ENCODE measurements at regions not wholly inside any gene's neighbourhood (a gene's known extent, or its start where the extent isn't known, plus 50 kb on each side); places are given as distances from the start of the nearest gene placed in this dataset.
"Not testable (repeated sequence)": the region's sequence is repeated elsewhere in the genome, so short reads cannot be mapped to it uniquely, and the experiment has no call there.

DNA sequence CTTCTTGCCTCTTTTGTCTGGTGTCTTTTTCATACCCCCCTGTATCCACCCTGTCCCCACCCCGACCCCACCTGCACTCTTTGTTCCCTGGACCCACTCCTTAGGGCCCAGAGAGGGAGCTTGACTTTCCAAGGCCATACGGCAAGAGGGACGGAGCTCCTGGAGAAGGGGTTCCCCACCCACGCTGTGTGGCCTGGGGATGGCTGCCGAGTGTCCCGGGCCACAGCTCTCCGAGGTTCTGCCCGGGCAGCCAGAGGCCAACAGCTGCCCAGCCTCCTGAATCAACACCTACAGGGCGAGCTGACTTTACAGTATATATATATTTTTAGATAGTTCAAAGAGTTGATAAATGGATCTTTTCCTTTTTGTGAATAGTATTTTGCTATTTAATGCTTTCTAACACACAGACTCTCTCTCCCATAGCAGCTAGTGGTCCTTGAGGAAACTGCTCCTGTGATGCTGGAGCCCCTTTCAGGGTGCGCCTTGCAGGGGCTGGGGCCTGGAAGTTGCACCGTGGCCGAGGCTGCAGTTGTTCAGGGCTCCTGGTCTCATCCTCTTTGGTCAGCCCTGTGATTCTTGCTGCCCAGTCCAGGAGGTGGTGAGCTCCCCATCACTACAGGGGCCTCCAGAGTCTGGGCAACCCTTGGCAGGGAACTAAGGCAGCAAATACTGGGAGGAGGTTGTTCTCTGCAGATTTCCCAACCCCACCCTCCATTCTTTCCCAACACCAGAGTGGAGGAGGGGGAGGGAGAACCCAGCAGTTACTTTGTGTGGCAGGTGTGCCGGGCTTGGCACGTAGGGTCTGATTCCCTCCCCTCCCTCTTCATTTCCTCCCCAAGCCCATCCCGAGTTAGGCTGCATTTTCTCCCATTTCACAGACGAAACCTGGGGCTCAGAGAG, 321.6 kb downstream of the PTPRU start:
- Histone ChIP-seq H3K36me3 (ENCODE audit: control insufficient read depth, insufficient read depth, low read length) (no peaks in the 10 kb centered on the region), H3K27me3 (ENCODE audit: control insufficient read depth, insufficient read depth, low read length) (no peaks in the 10 kb centered on the region), H3K4me3 (ENCODE audit: low read length) (no peak overlapping the region), H3K27ac (ENCODE audit: low read depth, low read length) (no peak overlapping the region), H3K9ac (ENCODE audit: low read length) (no peak overlapping the region), H3K4me1 (ENCODE audit: control insufficient read depth, insufficient read depth, low read length) (no peaks in the 10 kb centered on the region)

DNA sequence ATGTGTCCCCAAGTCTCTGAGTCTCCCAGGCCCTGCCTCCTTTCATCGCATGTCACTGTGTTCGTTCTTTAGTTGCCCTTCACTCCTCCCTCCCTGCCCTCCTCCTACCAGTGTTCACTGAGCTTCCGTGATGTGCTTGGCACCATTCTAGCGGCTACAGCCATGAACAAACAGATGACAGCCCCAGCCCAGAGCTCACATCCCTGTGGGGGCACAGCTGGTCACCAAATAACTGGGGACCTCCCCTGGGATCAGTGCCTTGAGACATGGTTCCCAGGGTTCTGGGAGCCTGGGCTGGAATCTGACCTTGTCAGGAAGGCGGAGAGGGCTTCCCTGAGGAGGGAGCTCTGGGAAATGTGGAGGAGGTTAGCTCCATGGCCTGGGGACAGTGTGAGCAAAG, 320.7 kb downstream of the PTPRU start:
- Histone ChIP-seq H3K4me1 (ENCODE audit: control insufficient read depth, insufficient read depth, low read length) (no peaks in the 10 kb centered on the region), H3K27me3 (ENCODE audit: control insufficient read depth, insufficient read depth, low read length) (no peaks in the 10 kb centered on the region), H3K36me3 (ENCODE audit: control insufficient read depth, insufficient read depth, low read length) (no peaks in the 10 kb centered on the region), H3K4me3 (ENCODE audit: low read length) (no peak overlapping the region), H3K9ac (ENCODE audit: low read length) (no peak overlapping the region), H3K27ac (ENCODE audit: low read depth, low read length) (no peak overlapping the region)

DNA sequence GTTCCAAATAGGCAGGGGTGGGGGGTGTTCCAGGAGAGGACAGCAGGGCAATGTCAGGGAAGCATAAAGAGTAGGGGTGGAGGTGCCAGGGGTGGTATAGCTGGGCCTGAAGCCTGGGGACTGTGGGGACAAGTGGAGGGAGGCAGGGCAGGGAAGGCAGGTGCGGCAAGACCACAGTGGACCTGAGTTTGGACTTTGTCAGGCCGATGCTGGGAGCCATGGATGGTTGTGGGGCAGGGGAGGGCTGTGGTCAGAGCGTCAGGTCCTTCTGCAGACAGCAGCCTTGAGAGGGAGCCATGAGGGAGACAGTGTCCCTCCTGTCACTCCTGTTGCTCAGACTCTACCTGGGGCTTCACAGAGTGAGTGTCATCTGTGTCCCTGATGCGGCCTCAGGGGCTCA, 320.3 kb downstream of the PTPRU start:
- Histone ChIP-seq H3K36me3 (ENCODE audit: control insufficient read depth, insufficient read depth, low read length) (no peaks in the 10 kb centered on the region), H3K9ac (ENCODE audit: low read length) (no peak overlapping the region), H3K27me3 (ENCODE audit: control insufficient read depth, insufficient read depth, low read length) (no peaks in the 10 kb centered on the region), H3K4me1 (ENCODE audit: control insufficient read depth, insufficient read depth, low read length) (no peaks in the 10 kb centered on the region), H3K27ac (ENCODE audit: low read depth, low read length) (no peak overlapping the region), H3K4me3 (ENCODE audit: low read length) (no peak overlapping the region)

DNA sequence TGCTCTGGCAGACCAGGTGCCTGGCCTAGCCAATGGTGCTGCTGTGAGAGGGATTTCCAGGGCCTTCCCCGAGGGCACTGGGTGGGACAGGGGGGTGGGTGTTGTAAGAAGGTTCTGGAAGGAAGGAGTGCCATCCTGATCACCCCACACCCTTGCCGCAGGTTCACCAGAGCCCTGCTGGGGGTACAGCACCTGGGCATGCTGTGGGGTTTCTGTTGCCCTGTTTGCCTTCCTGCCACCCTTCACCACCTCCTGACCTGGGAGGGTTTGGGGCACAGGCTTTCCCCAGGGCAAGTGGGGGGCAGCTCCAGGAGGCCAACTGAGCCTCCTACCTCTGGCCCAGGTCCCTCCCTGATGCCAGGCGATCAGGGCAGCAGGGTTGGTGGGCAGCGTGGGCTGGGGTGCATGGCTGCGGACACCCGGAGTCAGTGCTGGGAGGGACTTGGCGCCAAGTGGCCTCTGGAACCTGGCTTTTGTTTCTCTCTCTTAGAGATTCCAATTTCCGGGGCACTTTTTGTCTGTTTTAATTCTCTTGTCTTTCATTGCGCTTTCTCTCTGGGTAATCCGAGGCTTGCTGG, 318.8 kb downstream of the PTPRU start:
- H3K27ac ChIP-seq (ENCODE audit: low read depth, low read length): no peak overlapping the region
- no peaks in the 10 kb centered on the region for H3K27me3 ChIP-seq (ENCODE audit: control insufficient read depth, insufficient read depth, low read length)
- H3K4me1 ChIP-seq (ENCODE audit: control insufficient read depth, insufficient read depth, low read length): no peaks in the 10 kb centered on the region
- H3K9ac ChIP-seq (ENCODE audit: low read length): no peak overlapping the region
- H3K36me3 ChIP-seq (ENCODE audit: control insufficient read depth, insufficient read depth, low read length): no peaks in the 10 kb centered on the region
- H3K4me3 ChIP-seq (ENCODE audit: low read length): no peak overlapping the region

DNA sequence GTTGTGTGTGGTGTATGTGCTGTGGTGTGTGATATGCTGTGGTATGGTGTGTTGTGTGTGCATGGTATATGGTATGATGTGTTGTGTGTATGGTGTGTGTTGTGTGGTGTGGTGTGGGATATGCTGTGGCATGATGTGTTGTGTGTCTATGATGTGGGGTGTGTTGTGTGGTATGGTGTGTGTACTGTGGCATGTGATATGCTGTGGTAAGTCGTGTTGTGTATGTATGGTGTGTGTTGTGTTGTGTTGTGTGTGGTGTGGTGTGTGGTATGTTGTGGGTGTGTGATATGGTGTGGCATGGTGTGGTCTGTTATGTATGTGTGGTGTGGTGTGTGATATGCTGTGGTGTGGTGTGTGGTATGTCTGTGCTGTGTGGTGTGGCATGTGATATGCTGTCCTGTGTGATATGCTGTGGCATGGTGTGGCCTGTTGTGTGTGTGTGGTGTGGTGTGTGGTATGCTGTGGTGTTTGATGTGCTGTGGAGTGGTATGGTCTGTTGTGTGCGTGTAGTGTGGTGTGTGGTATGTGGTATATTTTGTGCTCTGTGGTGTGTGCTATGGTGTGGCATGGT, 318.0 kb downstream of the PTPRU start:
- no peaks in the 10 kb centered on the region for H3K36me3 ChIP-seq (ENCODE audit: control insufficient read depth, insufficient read depth, low read length)
- H3K9ac ChIP-seq (ENCODE audit: low read length): no peak overlapping the region
- no peak overlapping the region for H3K4me3 ChIP-seq (ENCODE audit: low read length)
- H3K27ac ChIP-seq (ENCODE audit: low read depth, low read length): no peak overlapping the region
- no peaks in the 10 kb centered on the region for H3K27me3 ChIP-seq (ENCODE audit: control insufficient read depth, insufficient read depth, low read length)
- H3K4me1 ChIP-seq (ENCODE audit: control insufficient read depth, insufficient read depth, low read length): no peaks in the 10 kb centered on the region

DNA sequence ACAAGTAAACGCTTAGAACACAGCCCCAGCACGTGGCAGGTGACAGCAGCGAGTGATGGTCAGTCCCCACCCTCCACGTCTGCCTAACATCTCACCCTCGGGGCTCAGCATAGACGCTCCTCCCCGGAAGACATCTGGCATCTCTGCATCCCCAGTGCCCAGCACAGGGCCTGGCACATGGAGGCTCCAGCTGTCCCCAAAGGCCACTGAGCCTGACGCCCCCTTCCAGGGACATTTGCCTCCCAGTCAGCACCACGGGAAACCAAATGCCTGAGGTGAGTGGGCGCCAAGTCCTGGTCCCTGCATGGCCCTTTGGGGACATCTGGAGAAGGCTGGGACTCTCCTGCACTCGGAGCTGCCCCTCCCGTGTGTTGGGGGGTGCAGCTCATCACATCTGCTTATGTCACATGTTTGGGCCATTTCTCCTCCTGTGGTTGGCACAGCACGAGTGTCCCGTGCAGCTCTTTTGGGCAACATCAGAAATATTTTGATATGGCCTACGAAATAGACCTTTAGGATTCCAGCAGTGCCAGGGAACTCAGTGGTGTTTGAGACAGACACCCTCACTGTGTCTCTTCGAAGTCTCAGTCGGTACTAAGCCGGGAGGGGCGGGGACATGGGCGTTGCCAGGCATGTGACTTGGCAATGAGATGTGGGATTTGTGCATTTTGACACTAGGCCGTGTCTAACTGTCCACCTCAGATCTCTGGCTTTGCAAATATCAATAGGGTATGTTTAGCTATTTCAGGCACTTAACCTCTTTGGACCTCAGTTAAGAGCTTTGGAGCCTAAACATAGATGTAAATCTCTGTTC, 315.0 kb downstream of the PTPRU start:
- Histone ChIP-seq H3K4me1 (ENCODE audit: control insufficient read depth, insufficient read depth, low read length) (no peaks in the 10 kb centered on the region), H3K9ac (ENCODE audit: low read length) (no peak overlapping the region), H3K27ac (ENCODE audit: low read depth, low read length) (no peak overlapping the region), H3K36me3 (ENCODE audit: control insufficient read depth, insufficient read depth, low read length) (no peaks in the 10 kb centered on the region), H3K27me3 (ENCODE audit: control insufficient read depth, insufficient read depth, low read length) (no peaks in the 10 kb centered on the region), H3K4me3 (ENCODE audit: low read length) (no peak overlapping the region)

DNA sequence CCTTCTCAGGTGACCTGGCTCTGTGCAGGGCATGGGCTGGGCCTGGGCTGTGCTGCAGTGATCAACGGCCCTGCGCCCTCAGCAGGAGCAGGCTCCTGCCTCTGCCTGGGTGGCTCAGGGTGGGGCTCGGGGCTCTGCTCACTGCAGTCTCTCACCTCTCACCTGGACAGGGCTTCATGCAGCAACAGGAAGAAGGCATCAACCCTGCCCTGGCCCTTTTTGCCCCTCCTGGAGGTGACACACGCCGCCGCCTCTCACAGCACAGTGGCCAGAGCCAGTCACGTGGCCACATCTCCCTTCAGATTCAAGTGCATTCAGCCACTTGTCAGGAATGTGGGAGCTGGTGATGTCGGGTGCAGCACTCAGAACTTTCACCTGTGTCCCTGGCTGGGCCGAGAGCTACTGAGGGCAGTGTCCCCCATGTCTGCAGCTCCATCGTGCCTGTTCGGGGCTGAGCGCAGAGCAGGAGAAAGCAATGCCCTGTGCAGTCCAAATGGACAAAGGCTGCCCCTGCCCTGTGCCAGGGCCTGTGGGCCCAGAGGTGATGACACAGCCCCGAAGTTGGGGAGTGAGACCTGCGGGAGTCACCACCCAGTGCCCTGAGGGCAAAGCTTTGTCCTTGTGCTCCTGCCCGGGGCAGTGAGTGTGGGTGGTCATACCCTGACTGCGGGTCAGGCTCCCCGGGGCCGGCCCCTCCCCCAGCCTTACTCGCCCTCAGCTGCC, 314.0 kb downstream of the PTPRU start:
- H3K27ac ChIP-seq (ENCODE audit: low read depth, low read length): no peak overlapping the region
- H3K4me1 ChIP-seq (ENCODE audit: control insufficient read depth, insufficient read depth, low read length): no peaks in the 10 kb centered on the region
- no peak overlapping the region for H3K9ac ChIP-seq (ENCODE audit: low read length)
- no peaks in the 10 kb centered on the region for H3K27me3 ChIP-seq (ENCODE audit: control insufficient read depth, insufficient read depth, low read length)
- H3K36me3 ChIP-seq (ENCODE audit: control insufficient read depth, insufficient read depth, low read length): no peaks in the 10 kb centered on the region
- no peak overlapping the region for H3K4me3 ChIP-seq (ENCODE audit: low read length)

DNA sequence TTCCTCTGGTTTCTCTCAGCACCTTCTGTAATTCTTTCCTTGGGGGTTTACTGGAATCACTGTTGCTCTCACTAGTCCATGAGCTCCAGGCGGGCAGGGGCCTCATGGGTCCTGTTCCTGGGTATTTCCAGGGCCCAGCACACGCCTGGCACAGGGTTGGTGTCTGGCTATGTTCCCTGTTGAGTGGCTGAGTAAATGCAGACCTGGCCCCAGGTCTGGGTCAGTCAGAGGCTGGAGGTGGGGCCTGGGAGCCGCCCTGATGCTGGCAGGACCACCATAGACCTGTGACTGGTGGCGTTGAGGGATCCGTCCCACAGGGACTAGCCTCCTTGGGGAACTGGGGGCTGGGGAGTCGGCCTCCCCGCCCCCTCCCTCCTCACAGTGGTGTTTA, 313.4 kb downstream of the PTPRU start:
- H3K36me3 ChIP-seq (ENCODE audit: control insufficient read depth, insufficient read depth, low read length); H3K27ac ChIP-seq (ENCODE audit: low read depth, low read length); H3K4me3 ChIP-seq (ENCODE audit: low read length); H3K27me3 ChIP-seq (ENCODE audit: control insufficient read depth, insufficient read depth, low read length); H3K9ac ChIP-seq (ENCODE audit: low read length); H3K4me1 ChIP-seq (ENCODE audit: control insufficient read depth, insufficient read depth, low read length): not testable (repeated sequence)

DNA sequence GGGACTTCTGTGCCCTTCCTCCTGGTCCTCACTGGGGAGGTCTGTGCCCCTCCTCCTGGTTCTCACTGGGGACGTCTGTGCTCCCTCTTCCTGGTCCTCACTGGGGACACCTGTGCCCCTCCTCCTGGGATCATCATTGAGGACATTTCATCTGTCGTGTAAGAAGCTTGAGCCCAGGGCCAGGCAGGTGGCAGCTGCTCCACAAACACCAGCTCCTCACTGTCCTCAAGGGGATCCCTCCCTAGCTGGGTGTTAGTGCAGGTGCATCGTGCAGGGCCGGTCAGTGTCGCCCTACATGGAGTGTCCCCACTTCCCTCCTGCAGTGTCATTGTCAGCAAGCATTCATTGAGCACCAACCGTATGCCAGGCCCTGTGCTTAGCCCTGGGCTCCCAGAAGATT, 312.7 kb downstream of the PTPRU start:
- Histone ChIP-seq H3K4me3 (ENCODE audit: low read length) (no peak overlapping the region), H3K9ac (ENCODE audit: low read length) (no peak overlapping the region), H3K27me3 (ENCODE audit: control insufficient read depth, insufficient read depth, low read length) (no peaks in the 10 kb centered on the region), H3K27ac (ENCODE audit: low read depth, low read length) (no peak overlapping the region), H3K4me1 (ENCODE audit: control insufficient read depth, insufficient read depth, low read length) (no peaks in the 10 kb centered on the region), H3K36me3 (ENCODE audit: control insufficient read depth, insufficient read depth, low read length) (no peaks in the 10 kb centered on the region)

DNA sequence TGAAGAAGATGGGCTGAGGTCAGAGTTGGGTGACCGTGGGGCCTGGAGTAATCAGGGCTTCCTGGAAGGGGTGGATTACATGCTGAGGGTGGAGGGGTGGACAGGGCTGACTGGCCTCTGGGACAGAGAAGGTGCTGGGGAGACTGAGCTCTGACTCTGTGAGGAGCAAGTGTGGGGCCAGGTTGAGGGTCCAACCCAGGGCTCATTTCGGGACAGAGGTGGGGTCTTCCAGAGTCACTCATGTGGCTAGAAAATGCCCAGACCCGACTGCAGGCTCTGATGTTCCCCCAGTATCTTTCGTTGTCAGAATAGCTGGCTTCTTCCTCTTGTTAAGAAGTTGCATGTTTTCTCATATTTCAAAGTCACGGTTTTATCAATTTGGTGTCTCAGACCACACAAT, 311.8 kb downstream of the PTPRU start:
- Histone ChIP-seq H3K4me3 (ENCODE audit: low read length) (no peak overlapping the region), H3K27me3 (ENCODE audit: control insufficient read depth, insufficient read depth, low read length) (no peaks in the 10 kb centered on the region), H3K27ac (ENCODE audit: low read depth, low read length) (no peak overlapping the region), H3K36me3 (ENCODE audit: control insufficient read depth, insufficient read depth, low read length) (no peaks in the 10 kb centered on the region), H3K9ac (ENCODE audit: low read length) (no peak overlapping the region), H3K4me1 (ENCODE audit: control insufficient read depth, insufficient read depth, low read length) (no peaks in the 10 kb centered on the region)

DNA sequence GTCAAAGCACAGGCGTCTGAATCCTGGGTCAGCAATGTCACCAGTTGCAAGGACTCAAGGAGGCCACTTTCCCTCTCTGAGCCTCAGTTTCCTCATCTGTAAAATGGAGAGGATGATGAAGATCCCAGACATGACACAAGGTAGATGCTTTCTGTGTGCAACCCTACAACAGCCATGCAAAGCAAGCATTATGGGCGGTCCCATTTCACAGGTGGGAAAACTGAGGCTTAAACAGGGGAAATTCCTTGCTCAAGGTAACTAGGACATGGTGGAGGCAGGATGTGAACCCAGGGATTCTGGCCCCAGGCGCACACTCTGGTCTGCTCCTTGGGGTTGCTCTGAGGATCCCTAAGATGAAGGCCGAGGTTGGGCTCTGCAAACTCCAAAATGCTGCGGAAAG, 311.0 kb downstream of the PTPRU start:
- H3K27me3 ChIP-seq (ENCODE audit: control insufficient read depth, insufficient read depth, low read length): no peaks in the 10 kb centered on the region
- H3K36me3 ChIP-seq (ENCODE audit: control insufficient read depth, insufficient read depth, low read length): no peaks in the 10 kb centered on the region
- no peak overlapping the region for H3K27ac ChIP-seq (ENCODE audit: low read depth, low read length)
- no peaks in the 10 kb centered on the region for H3K4me1 ChIP-seq (ENCODE audit: control insufficient read depth, insufficient read depth, low read length)
- H3K4me3 ChIP-seq (ENCODE audit: low read length): no peak overlapping the region
- no peak overlapping the region for H3K9ac ChIP-seq (ENCODE audit: low read length)

DNA sequence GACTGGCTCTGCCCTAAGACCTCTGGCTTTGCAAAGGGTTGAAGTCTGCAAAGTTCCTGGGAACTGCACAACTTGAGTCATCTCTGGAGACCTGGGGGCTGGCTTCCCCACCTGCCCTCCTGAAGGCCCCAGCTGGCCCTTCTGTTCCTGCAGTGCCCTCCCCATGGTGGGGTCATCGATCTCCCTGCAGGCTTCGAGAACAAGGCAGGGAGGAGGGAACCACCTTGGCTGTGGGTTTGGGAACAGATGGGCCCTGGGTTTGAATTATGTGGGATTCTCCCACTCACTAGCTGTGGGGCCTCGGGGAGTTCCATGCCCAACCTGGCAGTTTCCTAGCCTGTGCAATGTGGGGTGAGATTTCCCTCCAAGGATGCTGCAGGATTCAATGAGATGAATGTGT, 310.2 kb downstream of the PTPRU start:
- Histone ChIP-seq H3K4me3 (ENCODE audit: low read length) (no peak overlapping the region), H3K4me1 (ENCODE audit: control insufficient read depth, insufficient read depth, low read length) (no peaks in the 10 kb centered on the region), H3K36me3 (ENCODE audit: control insufficient read depth, insufficient read depth, low read length) (no peaks in the 10 kb centered on the region), H3K27ac (ENCODE audit: low read depth, low read length) (no peak overlapping the region), H3K9ac (ENCODE audit: low read length) (no peak overlapping the region), H3K27me3 (ENCODE audit: control insufficient read depth, insufficient read depth, low read length) (no peaks in the 10 kb centered on the region)
